CD14-positive monocyte (primary cell): ENCODE measurements at regions not wholly inside any gene's neighbourhood (a gene's known extent, or its start where the extent isn't known, plus 50 kb on each side); places are given as distances from the start of the nearest gene placed in this dataset.

Source experiments
- DNase-seq, 3 donors: peaks; one replicate each; pipeline ENCODE4 v3.0.0-alpha.2; 2011 to 2022
- H2AFZ ChIP-seq: 2 replicates; pipeline ENCODE4 v1.6.0; 2012; ENCODE audit warnings: mild to moderate bottlenecking, low read depth, low read length, inconsistent platforms; ENCODE audit not compliant: insufficient read depth, poor library complexity, severe bottlenecking
- H3K27ac ChIP-seq, 2 donors: 1 replicate in 1 of 2; 2 replicates in 1 of 2; pipeline ENCODE4 v1.5.1; 2012 to 2013; ENCODE audit warnings: low read length in 2 of 2, control low read depth in 1 of 2, inconsistent platforms in 1 of 2, low read depth in 1 of 2, mild to moderate bottlenecking in 1 of 2
- H3K27me3 ChIP-seq, 2 donors: one replicate each; pipeline versions ENCODE4 v1.6.0 to v1.6.1; 2011 to 2013; ENCODE audit warnings: low read length in 2 of 2; ENCODE audit not compliant: control insufficient read depth in 2 of 2, insufficient read depth in 2 of 2
- H3K36me3 ChIP-seq, 2 donors: replicated peaks in 1 of 2; 1 replicate in 1 of 2; 2 replicates in 1 of 2; pipeline versions ENCODE4 v1.5.1 to v1.6.1; 2012 to 2013; ENCODE audit warnings: low read length in 2 of 2, control low read depth in 1 of 2, inconsistent platforms in 1 of 2, mild to moderate bottlenecking in 1 of 2; ENCODE audit not compliant: insufficient read depth in 2 of 2, control insufficient read depth in 1 of 2
- H3K4me1 ChIP-seq, 2 donors: 1 replicate in 1 of 2; 2 replicates in 1 of 2; pipeline versions ENCODE4 v1.5.1 to v1.6.1; 2012 to 2013; ENCODE audit warnings: low read length in 2 of 2, control low read depth in 1 of 2, inconsistent platforms in 1 of 2, mild to moderate bottlenecking in 1 of 2, moderate library complexity in 1 of 2; ENCODE audit not compliant: insufficient read depth in 2 of 2, control insufficient read depth in 1 of 2
- H3K4me2 ChIP-seq: replicated peaks from 2 replicates; pipeline ENCODE3; 2012; ENCODE audit warnings: low read length, moderate library complexity, mild to moderate bottlenecking; ENCODE audit not compliant: poor library complexity, severe bottlenecking; ENCODE audit errors: extremely low read depth
- H3K4me3 ChIP-seq, 3 experiments: fragments of 200-600 bp in 1 of 3; sonication (generic) in 1 of 3; replicated peaks in 1 of 3; 1 replicate in 2 of 3; 2 replicates in 1 of 3; pipeline ENCODE4 v1.5.1; 2011 to 2013; ENCODE audit warnings: low read length in 3 of 3, mild to moderate bottlenecking in 3 of 3, control low read depth in 2 of 3, low read depth in 2 of 3, inconsistent platforms in 1 of 3, moderate library complexity in 1 of 3
- H3K79me2 ChIP-seq: 2 replicates; pipeline ENCODE4 v1.6.0; 2012; ENCODE audit warnings: mild to moderate bottlenecking, control low read depth, inconsistent platforms, low read length, moderate library complexity; ENCODE audit not compliant: insufficient read depth
- H3K9ac ChIP-seq: 2 replicates; pipeline ENCODE4 v1.6.0; 2017; ENCODE audit warnings: low read length, mild to moderate bottlenecking; ENCODE audit not compliant: insufficient read depth, poor library complexity, severe bottlenecking
- H3K9me3 ChIP-seq, 2 donors: replicated peaks in 1 of 2; 1 replicate in 1 of 2; 2 replicates in 1 of 2; pipeline versions ENCODE4 v1.5.1 to v1.6.1; 2012 to 2013; ENCODE audit warnings: low read length in 2 of 2, control low read depth in 1 of 2; ENCODE audit not compliant: control insufficient read depth in 1 of 2, insufficient read depth in 1 of 2
- H4K20me1 ChIP-seq: 2 replicates; pipeline ENCODE4 v1.6.0; 2012; ENCODE audit warnings: mild to moderate bottlenecking, low read length, control low read depth, moderate library complexity; ENCODE audit not compliant: insufficient read depth
- H3K27ac Mint-ChIP-seq, 7 donors: one replicate each; pipeline ENCODE4 v1.8.0; 2020; ENCODE audit warnings: mild to moderate bottlenecking in 7 of 7, mixed read lengths in 7 of 7, moderate library complexity in 6 of 7, inconsistent platforms in 2 of 7
- H3K27me3 Mint-ChIP-seq, 3 donors: one replicate each; pipeline ENCODE4 v1.8.0; 2021 to 2022; ENCODE audit warnings: low read depth in 3 of 3, mild to moderate bottlenecking in 3 of 3, mixed read lengths in 3 of 3, moderate library complexity in 3 of 3, inconsistent platforms in 1 of 3
- H3K36me3 Mint-ChIP-seq, 2 donors: one replicate each; pipeline ENCODE4 v1.8.0; 2020; ENCODE audit warnings: mixed read lengths in 2 of 2, inconsistent platforms in 1 of 2, mild to moderate bottlenecking in 1 of 2
- H3K4me1 Mint-ChIP-seq: one replicate; pipeline ENCODE4 v1.8.0; 2020; ENCODE audit warnings: mild to moderate bottlenecking, mixed read lengths
- H3K4me3 Mint-ChIP-seq, 2 donors: one replicate each; pipeline ENCODE4 v1.8.0; 2020; ENCODE audit warnings: mild to moderate bottlenecking in 2 of 2, mixed read lengths in 2 of 2, moderate library complexity in 1 of 2
- H3K9me3 Mint-ChIP-seq, 7 donors: one replicate each; pipeline ENCODE4 v1.8.0; 2020 to 2022; ENCODE audit warnings: mixed read lengths in 7 of 7, mild to moderate bottlenecking in 6 of 7, moderate library complexity in 6 of 7, inconsistent platforms in 2 of 7
- WGBS: methylation state at CpG from one replicate; pipeline ENCODE4 v1.1.5; 2013; ENCODE audit warnings: missing lambda C conversion rate; ENCODE audit not compliant: insufficient coverage; 5-methylcytosine and 5-hydroxymethylcytosine counted together
- intact Hi-C, 2 donors: fragments of 100-400 bp; cut with micrococcal nuclease; formaldehyde crosslinking; loops; one replicate each; pipeline versions ENCODE4 v1.15.0 to v1.15.1; 2023
- TF ChIP-seq, protein P1 (sequence below): fragments of 200-600 bp; IDR thresholded peaks from one replicate; pipeline ENCODE4 v1.8.0; 2022; ENCODE audit warnings: antibody characterized with exemption, mild to moderate bottlenecking

DNA sequence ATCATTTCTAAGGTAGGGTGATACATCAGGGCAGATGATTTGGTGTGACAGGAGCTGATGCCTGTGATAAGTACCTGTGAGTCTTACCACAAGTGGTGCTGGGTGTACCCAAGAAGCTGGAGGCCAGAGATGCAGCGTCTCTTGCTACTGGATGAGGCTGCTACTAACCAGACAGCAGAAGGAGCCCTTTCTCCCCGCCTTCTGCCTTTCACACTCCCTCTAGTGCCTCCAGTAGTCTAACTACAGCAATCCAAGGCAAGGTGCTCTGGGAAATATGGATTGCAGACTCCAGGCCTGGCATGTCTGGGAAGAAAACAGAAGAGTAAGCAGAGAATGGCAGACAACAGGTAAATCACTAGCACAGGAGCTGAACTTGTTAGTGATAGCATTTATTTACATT, 470.8 kb downstream of the NKX6-1 start:
- peaks cover 0 to 3% (median 0%) of the 10 kb centered on the region in 7 donors for H3K9me3 Mint-ChIP-seq
- peaks cover 0 to 1% (median 0%) of the 10 kb centered on the region in 3 donors for H3K27me3 Mint-ChIP-seq
- TF ChIP-seq, protein P1, sequence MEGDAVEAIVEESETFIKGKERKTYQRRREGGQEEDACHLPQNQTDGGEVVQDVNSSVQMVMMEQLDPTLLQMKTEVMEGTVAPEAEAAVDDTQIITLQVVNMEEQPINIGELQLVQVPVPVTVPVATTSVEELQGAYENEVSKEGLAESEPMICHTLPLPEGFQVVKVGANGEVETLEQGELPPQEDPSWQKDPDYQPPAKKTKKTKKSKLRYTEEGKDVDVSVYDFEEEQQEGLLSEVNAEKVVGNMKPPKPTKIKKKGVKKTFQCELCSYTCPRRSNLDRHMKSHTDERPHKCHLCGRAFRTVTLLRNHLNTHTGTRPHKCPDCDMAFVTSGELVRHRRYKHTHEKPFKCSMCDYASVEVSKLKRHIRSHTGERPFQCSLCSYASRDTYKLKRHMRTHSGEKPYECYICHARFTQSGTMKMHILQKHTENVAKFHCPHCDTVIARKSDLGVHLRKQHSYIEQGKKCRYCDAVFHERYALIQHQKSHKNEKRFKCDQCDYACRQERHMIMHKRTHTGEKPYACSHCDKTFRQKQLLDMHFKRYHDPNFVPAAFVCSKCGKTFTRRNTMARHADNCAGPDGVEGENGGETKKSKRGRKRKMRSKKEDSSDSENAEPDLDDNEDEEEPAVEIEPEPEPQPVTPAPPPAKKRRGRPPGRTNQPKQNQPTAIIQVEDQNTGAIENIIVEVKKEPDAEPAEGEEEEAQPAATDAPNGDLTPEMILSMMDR: no peak
- H3K4me3 Mint-ChIP-seq: no peak overlapping the region
- WGBS: no CpG with 5 or more reads among the region's 2 CpGs
- H3K4me3 ChIP-seq: no peak overlapping the region
- H3K27me3 ChIP-seq: no peaks in the 10 kb centered on the region
- H3K27ac ChIP-seq: no peak overlapping the region
- no peak overlapping the region for H2AFZ ChIP-seq
- H3K4me1 Mint-ChIP-seq: no peaks in the 10 kb centered on the region
- H3K4me1 ChIP-seq: no peaks in the 10 kb centered on the region
- H4K20me1 ChIP-seq: no peaks in the 10 kb centered on the region
- no peaks in the 10 kb centered on the region for H3K36me3 ChIP-seq
- no peak for DNase-seq
- H3K9ac ChIP-seq: no peak overlapping the region
- intact Hi-C loops: no loop called here
- no peaks in the 10 kb centered on the region for H3K36me3 Mint-ChIP-seq
- H3K79me2 ChIP-seq: no peaks in the 10 kb centered on the region
- peak overlapping the region in 1 of 7 donors; percentile 37 for H3K27ac Mint-ChIP-seq
- no peak overlapping the region for H3K4me2 ChIP-seq
- no peaks in the 10 kb centered on the region for H3K9me3 ChIP-seq

GRCh38 chr4:84024405-84024804, 474.7 kb downstream of the NKX6-1 start:
- Histone ChIP-seq H3K79me2 (no peaks in the 10 kb centered on the region), H3K4me1 (no peaks in the 10 kb centered on the region), H3K9me3 (no peaks in the 10 kb centered on the region), H3K4me3 (no peak overlapping the region), H3K27me3 (no peaks in the 10 kb centered on the region), H3K27ac (no peak overlapping the region), H2AFZ (no peak overlapping the region), H3K9ac (no peak overlapping the region), H3K4me2 (no peak overlapping the region), H4K20me1 (no peaks in the 10 kb centered on the region), H3K36me3 (no peaks in the 10 kb centered on the region)
- H3K9me3 Mint-ChIP-seq: peaks cover 0 to 2% (median 0%) of the 10 kb centered on the region in 7 donors
- WGBS: 71% methylated on average over 1 of the region's 2 CpGs
- H3K27me3 Mint-ChIP-seq: peaks cover 0 to 1% (median 0%) of the 10 kb centered on the region in 3 donors
- H3K36me3 Mint-ChIP-seq: no peaks in the 10 kb centered on the region
- H3K4me3 Mint-ChIP-seq: no peak overlapping the region
- intact Hi-C loops: no loop called here
- no peak for DNase-seq
- no peaks in the 10 kb centered on the region for H3K4me1 Mint-ChIP-seq
- H3K27ac Mint-ChIP-seq: no peak overlapping the region
- TF ChIP-seq, protein P1: no peak
